Lower lobe of right lung (tissue), 2 donors: ENCODE measurements at regions not wholly inside any gene's neighbourhood (a gene's known extent, or its start where the extent isn't known, plus 50 kb on each side); places are given as distances from the start of the nearest gene placed in this dataset.

Experiments
- ATAC-seq, 2 donors: fragments of 200-7000 bp; cut with Tn5 transposase; one replicate each; pipeline ENCODE4 v1.9.1; 2020 to 2022; ENCODE audit warnings: mild to moderate bottlenecking in 2 of 2, moderate library complexity in 2 of 2
- DNase-seq: peaks from one replicate; pipeline ENCODE4 v3.0.0-alpha.2; 2020
- H3K27ac ChIP-seq: fragments of 200-600 bp; one replicate; pipeline ENCODE4 v1.8.0; 2022
- H3K27me3 ChIP-seq: fragments of 200-600 bp; one replicate; pipeline ENCODE4 v1.8.0; 2022; ENCODE audit warnings: low read depth
- H3K36me3 ChIP-seq: fragments of 200-600 bp; one replicate; pipeline ENCODE4 v1.8.0; 2022; ENCODE audit warnings: mild to moderate bottlenecking
- H3K4me1 ChIP-seq: fragments of 200-600 bp; one replicate; pipeline ENCODE4 v1.8.0; 2022
- H3K4me3 ChIP-seq: fragments of 200-600 bp; one replicate; pipeline ENCODE4 v1.8.0; 2022; ENCODE audit warnings: mild to moderate bottlenecking
- H3K9me3 ChIP-seq: fragments of 200-600 bp; one replicate; pipeline ENCODE4 v1.8.0; 2022
- intact Hi-C: fragments of 100-400 bp; cut with DNase I; formaldehyde crosslinking; loops from one replicate; pipeline ENCODE4 v1.11.0; 2022
- TF ChIP-seq, protein P1 (sequence below): fragments of 200-600 bp; IDR thresholded peaks from one replicate; pipeline ENCODE4 v1.8.0; 2022; ENCODE audit warnings: antibody characterized with exemption, mild to moderate bottlenecking
- donor health status: DM: no; HTN: yes; CAD: no; lungs with severe emphysema.

DNA sequence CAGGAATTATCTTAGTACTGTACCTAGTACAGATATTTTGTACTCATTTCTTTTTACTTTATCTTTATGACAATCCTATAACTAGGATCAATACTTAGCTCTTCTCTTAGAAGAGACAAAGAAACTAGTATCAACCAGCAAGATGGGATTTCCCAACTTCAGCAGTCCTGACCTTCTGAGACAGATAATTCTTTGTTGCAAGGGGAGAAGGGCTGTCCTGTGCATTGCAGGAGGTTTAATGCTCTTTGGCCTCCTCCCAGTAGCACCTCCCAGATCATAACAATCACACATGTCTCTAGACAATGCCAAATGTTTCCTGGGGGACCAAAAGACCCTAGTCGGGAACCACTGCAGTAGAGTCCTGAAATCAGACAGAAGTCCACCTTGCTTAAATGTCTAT, 424.3 kb upstream of the DMAC1 start:
- TF ChIP-seq, protein P1, sequence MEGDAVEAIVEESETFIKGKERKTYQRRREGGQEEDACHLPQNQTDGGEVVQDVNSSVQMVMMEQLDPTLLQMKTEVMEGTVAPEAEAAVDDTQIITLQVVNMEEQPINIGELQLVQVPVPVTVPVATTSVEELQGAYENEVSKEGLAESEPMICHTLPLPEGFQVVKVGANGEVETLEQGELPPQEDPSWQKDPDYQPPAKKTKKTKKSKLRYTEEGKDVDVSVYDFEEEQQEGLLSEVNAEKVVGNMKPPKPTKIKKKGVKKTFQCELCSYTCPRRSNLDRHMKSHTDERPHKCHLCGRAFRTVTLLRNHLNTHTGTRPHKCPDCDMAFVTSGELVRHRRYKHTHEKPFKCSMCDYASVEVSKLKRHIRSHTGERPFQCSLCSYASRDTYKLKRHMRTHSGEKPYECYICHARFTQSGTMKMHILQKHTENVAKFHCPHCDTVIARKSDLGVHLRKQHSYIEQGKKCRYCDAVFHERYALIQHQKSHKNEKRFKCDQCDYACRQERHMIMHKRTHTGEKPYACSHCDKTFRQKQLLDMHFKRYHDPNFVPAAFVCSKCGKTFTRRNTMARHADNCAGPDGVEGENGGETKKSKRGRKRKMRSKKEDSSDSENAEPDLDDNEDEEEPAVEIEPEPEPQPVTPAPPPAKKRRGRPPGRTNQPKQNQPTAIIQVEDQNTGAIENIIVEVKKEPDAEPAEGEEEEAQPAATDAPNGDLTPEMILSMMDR, result no peak
- ATAC-seq (no peak), DNase-seq (no peak)
- no peaks in the 10 kb centered on the region for H3K4me1 ChIP-seq
- no peaks in the 10 kb centered on the region for H3K27me3 ChIP-seq
- H3K36me3 ChIP-seq, result no peaks in the 10 kb centered on the region
- H3K9me3 ChIP-seq, result no peaks in the 10 kb centered on the region
- no peak overlapping the region for H3K27ac ChIP-seq
- no peak overlapping the region for H3K4me3 ChIP-seq
- intact Hi-C loops, result no loop called here

DNA sequence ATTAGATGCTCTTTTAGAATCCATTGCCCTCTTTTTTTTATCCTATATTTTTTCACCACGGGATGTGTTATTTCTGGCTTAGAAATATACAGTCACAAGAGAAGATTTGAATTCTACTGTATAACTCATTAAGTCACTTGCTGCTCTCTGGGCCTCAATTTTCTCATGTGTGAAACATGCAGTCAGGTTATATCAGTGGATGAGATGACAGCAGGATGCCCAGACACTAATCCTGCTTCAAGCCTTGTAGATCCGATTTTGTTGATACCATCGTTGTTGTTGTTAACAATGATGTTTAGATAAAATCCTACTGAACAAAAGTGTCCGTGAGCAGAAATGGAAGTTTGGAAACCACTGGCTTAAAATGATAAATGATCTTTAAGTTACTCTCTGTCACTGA, 421.9 kb upstream of the DMAC1 start:
- intact Hi-C loops, result no loop called here
- H3K4me1 ChIP-seq, result no peaks in the 10 kb centered on the region
- TF ChIP-seq, protein P1, result no peak
- no peak for ATAC-seq
- H3K36me3 ChIP-seq, result no peaks in the 10 kb centered on the region
- H3K27me3 ChIP-seq, result no peaks in the 10 kb centered on the region
- no peak for DNase-seq
- H3K4me3 ChIP-seq, result no peak overlapping the region
- no peak overlapping the region for H3K27ac ChIP-seq
- H3K9me3 ChIP-seq, result no peaks in the 10 kb centered on the region

DNA sequence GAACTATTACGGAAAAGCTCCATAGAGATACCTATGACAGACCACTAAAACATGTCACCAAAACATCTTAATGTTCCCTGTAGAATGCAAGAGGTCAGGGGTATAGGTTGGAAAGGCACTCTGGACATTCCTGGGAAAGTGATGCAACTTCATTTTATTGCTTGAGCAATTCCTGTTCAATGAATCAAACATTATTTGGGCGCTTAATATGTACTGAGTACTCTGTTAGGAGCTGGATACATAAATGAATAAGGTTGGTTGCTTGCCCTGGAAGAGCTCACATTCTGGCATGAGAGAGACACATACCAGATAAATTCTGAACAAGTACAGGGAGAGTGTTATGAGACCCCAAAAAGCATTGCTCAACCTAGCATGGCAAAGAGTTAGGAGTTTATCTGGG, 408.9 kb upstream of the DMAC1 start:
- TF ChIP-seq, protein P1, result no peak
- Histone ChIP-seq H3K4me3 (no peak overlapping the region), H3K36me3 (no peaks in the 10 kb centered on the region), H3K27ac (no peak overlapping the region), H3K27me3 (no peaks in the 10 kb centered on the region), H3K9me3 (no peaks in the 10 kb centered on the region), H3K4me1 (no peaks in the 10 kb centered on the region)
- ATAC-seq (no peak), DNase-seq (no peak)
- intact Hi-C loops, result no loop called here

DNA sequence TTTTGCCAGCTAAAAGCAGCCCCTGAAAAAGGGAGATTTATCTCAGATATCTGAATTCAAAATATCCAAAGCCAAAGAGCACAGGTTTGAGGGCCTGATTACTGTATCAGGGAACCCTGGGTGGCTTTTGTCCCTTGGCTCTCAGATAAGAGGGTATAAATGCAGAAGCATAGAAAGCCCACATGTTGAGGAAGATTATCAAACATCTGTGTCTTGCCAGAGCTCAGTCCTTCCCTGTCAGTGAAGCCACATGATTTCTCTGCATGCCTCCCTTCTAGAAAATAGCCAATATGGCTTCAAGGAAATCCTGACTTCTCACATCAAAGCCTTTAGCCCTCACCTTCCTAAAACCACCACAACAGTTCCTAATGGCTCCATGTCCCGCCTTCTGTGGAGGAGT, 408.0 kb upstream of the DMAC1 start:
- Histone ChIP-seq H3K4me3 (no peak overlapping the region), H3K9me3 (no peaks in the 10 kb centered on the region), H3K27me3 (no peaks in the 10 kb centered on the region), H3K36me3 (no peaks in the 10 kb centered on the region), H3K27ac (no peak overlapping the region), H3K4me1 (no peaks in the 10 kb centered on the region)
- ATAC-seq (no peak), DNase-seq (no peak)
- TF ChIP-seq, protein P1, result no peak
- intact Hi-C loops, result no loop called here

DNA sequence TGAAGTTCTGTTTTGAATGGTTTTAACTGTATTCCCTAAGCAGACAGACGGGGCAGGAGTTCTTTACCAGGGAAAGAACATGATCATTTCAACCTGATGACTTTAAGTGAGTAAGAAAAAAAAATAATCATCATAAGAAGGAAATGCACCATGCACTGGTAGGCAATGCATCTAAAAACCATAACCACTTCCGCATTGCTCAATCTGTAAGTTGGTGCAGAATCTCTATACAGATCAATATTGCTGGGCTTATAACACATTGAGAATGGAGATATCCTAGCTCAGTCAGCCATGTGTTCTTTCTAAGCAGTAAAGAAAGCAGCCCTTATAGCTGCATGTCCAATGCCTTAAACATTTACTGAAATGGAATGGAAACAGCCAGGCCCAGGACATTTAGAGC, 407.1 kb upstream of the DMAC1 start:
- H3K27ac ChIP-seq, result no peak overlapping the region
- TF ChIP-seq, protein P1, result no peak
- no peaks in the 10 kb centered on the region for H3K9me3 ChIP-seq
- no peaks in the 10 kb centered on the region for H3K36me3 ChIP-seq
- DNase-seq (no peak), ATAC-seq (no peak)
- no peaks in the 10 kb centered on the region for H3K27me3 ChIP-seq
- no peak overlapping the region for H3K4me3 ChIP-seq
- no peaks in the 10 kb centered on the region for H3K4me1 ChIP-seq
- intact Hi-C loops, result no loop called here

DNA sequence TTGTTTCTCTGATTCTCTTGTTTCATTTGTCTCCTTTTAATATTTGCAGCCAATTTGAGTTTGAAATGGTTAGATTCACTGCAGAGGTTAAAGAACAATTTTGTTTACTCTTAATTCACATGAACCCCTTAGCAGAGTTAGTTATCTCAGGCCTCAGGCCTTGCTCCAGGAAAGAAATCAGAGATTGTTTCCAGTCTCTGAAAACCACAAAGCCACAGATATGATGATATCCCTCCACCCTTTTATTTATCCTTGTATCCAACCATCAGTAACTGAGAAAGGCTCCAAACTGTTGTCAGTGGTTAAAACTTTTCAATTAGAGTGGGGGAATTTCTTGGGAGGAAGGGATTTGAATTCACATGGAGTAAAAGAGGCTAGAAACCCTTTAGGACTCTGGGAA, 406.0 kb upstream of the DMAC1 start:
- no peak for ATAC-seq
- no peak overlapping the region for H3K4me3 ChIP-seq
- TF ChIP-seq, protein P1, result no peak
- intact Hi-C loops, result no loop called here
- H3K27ac ChIP-seq, result no peak overlapping the region
- H3K4me1 ChIP-seq, result no peaks in the 10 kb centered on the region
- H3K9me3 ChIP-seq, result no peaks in the 10 kb centered on the region
- no peaks in the 10 kb centered on the region for H3K27me3 ChIP-seq
- H3K36me3 ChIP-seq, result no peaks in the 10 kb centered on the region
- no peak for DNase-seq
